Erythroblast (primary cell): ENCODE measurements at regions not wholly inside any gene's neighbourhood (a gene's known extent, or its start where the extent isn't known, plus 50 kb on each side); places are given as distances from the start of the nearest gene placed in this dataset.

Experiments used
- GATA1 ChIP-seq: IDR thresholded peaks from 2 replicates; pipeline ENCODE4 v1.6.1; 2011; ENCODE audit warnings: low read depth, mild to moderate bottlenecking, control low read depth, low read length, moderate library complexity
- POLR2A ChIP-seq: IDR thresholded peaks from 2 replicates; pipeline ENCODE4 v1.6.1; 2011; ENCODE audit warnings: mild to moderate bottlenecking, low read length

- TF ChIP-seq POLR2A (no peak), GATA1 (no peak)
Measured at GRCh38 chr1:199084293-199084692, 445.5 kb downstream of the PTPRC start.
